SHP77 treated with DMSO at 0.1 percent for 48 hours (cell line): ENCODE measurements at regions not wholly inside any gene's neighbourhood (a gene's known extent, or its start where the extent isn't known, plus 50 kb on each side); places are given as distances from the start of the nearest gene placed in this dataset.
"Not testable (repeated sequence)": the region's sequence is repeated elsewhere in the genome, so short reads cannot be mapped to it uniquely, and the experiment has no call there.

Source experiments
- DNase-seq: peaks from one replicate; lab custom pipeline; 2025; lab: John Stamatoyannopoulos, UW

DNA sequence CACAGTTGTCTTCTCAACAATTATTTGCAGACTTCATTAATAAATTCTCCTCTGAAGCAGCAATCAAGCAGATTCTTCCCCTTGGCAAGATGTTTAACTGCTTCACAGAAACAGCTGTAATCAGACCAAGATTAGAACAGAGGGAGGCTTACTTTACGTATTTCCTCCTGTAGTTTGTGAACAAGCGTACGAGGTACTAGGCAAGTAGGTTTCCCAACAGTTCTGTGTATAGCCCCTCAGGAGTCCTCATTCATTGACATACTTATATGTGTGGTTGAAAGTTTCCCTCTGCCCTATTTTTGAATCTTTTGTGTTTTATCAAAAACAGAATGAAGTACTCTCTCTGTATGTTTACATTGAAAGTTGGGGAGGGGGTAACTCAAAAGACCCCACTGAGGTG, 128.0 kb downstream of the SPATA31D1 start:
- DNase-seq: no peak

DNA sequence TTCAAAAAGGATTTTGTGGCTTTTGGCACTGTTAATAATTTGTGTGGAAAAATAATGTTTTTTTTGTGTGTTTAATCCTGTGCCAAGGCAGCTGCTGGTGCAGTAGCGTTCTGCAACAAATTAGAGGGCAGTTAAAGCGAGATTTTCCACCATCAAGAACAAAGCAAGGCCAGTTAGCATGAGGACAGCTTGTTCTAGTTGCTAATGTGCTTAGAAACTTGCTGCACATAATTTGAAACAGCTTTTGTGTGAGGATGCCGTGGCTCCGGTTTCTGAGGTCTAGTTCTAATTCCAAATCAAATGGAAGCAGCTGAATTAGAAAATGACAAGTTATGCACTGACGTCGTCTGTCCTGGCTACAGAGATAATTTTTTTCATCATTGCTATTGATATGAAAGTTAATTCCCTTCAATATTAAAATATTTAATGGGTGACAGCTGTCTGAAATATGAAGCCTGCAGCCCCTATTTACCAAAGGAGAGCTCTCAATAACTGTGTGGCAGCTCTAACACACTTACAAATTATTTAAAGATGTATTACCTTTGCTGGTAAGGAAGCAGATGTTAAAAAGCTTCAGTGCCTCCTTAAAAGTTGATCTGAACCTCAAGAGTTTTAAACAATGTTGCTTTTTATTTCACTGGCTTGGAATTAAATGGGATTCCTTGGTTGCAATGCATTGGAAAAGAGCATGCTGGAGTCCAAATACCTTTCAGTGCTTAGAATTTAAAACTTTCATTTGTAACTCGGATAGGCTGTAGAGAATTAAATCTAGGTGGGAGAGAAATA, 128.6 kb downstream of the SPATA31D1 start:
- DNase-seq: no peak

DNA sequence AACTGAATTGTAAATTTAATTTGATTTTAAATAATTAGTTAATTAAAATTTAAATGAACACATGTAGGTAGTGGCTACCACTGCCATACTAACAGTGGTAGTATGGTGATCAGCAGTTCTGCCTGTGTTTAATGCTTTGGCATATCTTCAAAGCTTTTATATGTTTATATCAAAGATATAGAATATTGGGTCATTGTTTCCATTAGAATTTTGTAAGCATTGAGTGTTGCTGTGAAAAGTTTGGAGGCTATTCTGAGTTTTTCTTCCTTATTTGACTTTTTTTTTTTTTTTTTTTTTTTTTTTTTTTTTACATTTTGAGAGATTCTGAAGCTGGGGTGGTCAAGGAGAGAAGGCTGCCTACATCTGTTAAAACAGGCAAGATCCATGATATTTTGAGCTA, 134.2 kb downstream of the SPATA31D1 start:
- DNase-seq: no peak

DNA sequence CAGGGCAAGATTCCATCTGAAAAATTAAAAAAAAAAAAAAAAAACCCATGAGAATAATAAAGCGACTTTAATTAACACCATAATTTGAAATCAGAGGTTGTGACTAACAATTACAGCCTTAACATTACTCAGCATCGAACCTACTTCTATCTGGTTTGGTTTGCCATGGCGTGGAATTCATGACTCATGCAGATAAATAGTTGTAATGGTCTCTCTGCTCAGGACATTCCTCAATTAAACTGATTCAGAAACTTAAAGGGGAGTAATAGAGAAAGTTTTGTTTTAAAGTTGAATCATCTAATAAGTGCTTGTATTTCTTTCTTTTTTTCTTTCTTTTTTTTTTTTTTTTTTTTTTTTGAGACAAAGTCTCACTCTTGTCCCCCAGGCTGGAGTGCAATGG, 135.5 kb downstream of the SPATA31D1 start:
- DNase-seq: no peak

DNA sequence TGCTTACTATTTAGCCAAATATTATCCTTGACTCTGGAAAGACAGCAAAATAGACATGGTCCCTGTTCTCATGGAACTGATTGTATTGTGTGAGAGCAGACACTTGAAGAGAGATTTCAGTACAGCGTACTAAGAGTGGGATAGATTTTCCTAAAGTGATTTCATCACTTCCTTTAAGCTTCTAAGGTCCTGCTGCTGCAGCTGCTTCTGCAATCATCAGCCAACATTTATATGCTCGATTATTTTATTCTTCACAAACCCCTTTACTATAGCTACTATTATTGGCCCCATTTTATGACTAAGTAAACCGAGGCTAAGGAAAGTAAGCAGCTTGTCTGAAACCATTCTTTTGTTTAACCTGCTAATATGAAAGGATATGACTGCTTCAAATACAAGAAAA, 137.7 kb downstream of the SPATA31D1 start:
- no peak for DNase-seq

DNA sequence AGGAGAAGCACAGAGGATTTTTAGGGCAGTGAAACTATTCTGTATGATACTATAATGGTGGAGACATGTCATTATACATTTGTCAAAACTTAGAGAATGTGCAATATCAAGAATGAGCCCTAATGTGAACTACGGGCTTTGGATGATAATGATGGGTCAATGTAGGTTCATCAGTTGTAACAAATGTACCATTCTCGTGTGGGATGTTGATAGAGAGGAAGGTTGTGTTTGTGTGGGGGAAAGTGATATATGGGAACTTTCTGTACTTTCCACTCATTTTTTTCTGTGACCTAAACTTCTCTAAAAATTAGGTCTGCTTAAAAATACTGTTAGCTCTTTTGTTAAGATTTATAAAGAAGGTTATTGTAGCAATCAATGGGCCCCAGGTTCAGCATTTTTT, 138.9 kb downstream of the SPATA31D1 start:
- no peak for DNase-seq

DNA sequence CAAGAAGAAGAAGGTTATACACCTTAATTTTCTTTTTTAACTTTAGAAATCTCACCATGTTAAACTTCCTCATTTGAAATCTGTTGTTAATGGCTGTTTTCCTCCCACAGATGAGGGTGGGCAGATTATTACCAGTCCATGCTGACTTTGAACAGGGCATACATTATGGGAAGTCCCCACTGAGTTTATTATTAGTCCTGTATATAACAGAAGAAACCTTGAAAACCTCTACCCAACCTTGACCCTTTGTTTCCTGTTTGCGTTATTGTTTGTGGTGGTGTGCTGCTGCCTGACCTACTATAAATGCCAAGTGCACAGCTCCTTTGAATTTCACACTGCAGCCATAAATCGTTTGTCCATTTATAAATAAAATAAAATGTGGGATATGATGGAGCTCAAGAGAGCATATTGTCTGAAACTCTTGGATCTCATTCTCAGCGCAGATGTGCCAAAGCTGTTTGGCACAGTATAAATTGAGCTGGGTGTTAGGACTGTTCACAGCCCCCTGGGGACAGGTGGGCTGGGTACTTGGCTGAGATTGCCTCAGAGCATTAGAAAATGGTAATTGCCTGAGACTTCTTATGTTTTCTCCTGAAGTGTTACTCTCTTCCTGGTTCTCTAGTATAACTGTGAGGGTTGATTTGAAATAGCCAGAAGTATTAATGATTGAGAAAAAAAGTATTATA, 139.6 kb downstream of the SPATA31D1 start:
- DNase-seq: no peak

DNA sequence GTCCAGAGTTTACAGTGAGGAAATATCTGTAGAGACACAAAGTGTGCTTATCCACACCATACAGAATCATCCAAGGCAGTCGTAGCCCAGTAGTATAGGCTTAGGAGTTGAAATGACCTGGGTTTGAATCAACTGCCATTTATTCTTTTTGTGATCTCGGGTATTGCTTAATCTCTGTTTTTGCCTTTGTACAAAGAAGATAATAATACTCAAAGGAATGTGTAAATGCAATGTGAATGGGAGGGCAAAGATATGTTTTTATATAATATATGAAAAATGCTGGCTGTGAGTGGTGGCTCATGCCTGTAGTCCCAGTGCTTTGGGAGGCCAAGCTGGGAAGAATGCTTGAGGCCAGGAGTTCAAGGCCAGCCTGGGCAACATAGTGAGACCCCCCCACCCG, 141.1 kb downstream of the SPATA31D1 start:
- no peak for DNase-seq

DNA sequence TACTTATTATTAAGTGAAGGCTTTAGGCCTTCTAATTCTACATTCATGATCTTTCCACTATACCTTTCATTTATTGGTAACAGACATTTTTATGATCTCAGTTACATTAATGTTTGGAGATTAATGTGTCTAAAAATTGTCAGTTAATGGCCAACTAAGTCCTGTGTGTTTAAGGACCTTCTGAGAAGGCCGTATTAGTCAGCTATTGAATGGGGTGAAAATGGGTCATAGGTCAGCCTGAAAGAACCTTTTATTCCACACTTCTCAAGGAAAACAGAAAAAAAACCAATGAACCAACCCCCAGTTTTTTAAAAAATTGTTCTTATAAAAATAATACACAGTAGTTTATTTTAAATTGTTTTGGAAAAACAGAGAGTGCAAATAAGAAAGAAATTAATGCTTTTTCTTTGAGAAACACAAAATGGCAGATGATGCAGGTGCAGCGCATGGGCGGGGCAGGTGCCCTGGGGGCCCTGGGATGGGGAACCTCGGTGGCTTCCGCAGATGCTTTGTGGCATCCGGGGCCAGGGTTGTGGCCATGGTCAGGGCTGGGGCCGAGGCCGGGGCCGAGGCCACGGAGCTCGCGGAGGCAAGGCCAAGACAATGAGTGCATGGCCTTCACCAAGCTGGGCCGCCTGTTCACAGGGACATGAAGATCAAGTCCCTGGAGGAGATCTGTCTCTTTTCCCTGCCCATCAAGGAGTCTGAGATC, 141.9 kb downstream of the SPATA31D1 start:
- DNase-seq: no peak

DNA sequence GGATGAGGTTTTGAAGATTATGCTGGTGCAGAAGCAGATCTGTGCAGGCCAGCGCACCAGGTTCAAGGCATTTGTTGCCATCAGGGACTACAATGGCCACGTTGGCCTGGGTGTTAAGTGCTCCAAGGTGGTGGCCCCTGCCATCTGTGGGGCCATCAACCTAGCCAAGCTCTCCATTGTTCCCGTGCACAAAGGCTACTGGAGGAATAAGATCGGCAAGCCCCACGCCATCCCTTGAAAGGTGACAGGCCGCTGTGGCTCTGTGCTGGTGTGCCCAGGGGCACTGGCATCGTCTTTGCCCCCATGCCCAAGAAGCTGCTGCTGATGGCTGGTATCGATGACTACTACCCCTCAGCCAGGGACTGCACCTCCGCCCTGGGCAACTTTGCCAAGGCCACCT, 142.5 kb downstream of the SPATA31D1 start:
- no peak for DNase-seq

DNA sequence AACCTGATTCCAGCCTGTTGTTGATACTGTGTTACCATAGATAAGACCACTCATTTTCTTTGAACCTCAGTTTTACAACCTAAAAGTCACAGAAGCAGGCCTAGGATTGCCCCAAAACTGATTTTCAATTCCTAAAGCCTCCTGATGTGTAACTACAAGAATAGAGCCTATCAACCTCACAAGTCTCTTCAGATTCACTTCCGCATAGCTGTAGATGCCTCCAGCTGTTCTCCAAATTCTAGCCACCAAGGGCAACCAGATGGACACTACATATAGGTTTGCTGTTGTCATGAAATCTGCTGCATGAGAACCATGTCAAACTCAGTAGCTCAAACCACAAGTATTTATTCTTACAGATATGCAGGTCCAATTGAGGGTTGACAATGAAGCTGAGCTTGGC, 143.5 kb downstream of the SPATA31D1 start:
- DNase-seq: no peak

DNA sequence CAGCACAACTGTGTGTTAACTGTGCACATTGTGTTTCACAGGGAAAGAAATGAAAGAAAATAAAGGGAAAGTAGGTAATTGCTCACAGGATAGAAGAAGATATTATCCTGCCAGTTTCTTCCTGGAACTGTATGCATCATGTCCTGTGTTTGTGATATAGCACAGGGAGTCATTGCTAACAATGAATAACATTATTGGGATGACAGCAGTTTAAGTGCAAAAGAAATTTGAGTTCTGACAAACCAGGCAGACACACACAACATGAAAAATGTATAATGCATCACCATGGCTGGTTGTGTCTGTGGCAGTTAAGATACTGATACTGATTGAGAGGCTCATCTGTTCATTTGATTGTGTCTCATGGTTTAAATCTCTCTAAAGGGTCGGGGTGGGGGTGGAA, 145.4 kb downstream of the SPATA31D1 start:
- no peak for DNase-seq

DNA sequence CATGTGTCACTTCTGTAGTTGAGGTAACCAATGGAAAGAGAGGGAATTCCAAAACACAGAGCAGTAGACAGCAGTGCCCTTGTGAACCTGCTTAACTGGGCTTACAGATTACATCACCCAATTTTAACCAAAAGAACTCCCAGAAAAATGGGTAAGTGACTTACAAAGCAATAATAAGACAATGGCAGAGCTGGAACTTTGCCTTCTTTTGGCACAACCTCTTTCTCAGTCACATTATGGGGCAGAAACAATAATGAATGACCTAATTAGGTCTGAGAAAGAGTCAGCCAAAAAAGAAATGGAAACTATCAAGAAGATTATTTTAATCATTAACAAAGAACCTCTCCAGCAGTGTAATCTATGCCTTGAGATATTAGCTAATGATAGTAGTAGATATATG, 146.5 kb downstream of the SPATA31D1 start:
- DNase-seq: no peak

DNA sequence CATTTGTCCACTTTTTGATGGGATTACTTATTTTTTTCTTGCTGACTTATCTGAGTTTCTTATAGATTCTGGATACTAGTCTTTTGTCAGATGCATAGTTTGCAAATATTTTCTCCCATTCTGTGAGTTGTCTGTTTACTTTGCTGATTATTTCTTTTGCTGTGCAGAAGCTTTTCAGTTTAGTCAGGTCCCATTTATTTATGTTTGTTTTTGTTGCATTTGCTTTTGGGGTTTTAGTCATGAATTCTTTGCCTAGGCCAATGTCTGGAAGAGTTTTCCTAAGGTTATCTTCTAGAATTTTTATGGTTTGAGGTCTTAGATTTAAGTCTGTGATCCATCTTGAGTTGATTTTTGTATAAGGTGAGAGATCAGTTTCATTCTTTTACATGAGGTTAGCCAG, 149.5 kb downstream of the SPATA31D1 start:
- not testable (repeated sequence) for DNase-seq

DNA sequence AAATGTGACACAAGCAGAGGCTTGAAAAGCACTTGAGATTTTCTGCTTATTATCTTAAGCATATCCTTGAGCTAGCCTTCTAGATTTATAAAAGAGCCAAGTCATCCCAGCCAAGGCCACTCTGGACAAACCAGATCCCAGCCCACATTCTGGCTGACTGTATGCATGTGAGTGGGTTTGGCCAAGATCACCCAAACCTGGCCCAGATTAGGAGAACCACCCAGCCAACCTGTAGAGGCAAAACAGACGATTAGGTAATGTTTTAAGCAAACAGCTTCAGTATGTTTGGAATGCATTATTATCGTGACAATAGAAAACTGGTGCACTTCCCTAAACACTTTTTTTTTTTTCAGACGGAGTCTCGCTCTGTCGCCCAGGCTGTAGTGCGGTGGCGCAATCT, 151.9 kb downstream of the SPATA31D1 start:
- DNase-seq: no peak

DNA sequence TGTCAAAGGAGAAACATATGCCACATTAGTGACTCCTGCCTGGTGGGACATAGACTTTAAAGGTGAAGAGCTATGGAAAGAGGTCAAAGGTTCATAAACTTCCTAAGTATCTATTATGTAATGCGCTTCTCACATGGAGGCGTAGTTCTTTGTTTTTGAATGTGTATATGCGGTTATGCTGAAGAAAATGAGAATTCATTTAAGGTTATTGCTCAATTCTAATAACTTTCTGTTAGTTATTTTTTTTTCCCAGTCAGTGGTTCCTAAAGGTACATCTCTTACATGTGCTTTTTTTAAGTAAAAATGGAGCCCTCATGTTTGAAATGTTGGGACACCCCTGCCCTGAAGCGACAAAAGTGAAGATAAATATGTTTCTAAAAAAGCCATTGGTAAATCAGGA, 156.2 kb downstream of the SPATA31D1 start:
- no peak for DNase-seq

DNA sequence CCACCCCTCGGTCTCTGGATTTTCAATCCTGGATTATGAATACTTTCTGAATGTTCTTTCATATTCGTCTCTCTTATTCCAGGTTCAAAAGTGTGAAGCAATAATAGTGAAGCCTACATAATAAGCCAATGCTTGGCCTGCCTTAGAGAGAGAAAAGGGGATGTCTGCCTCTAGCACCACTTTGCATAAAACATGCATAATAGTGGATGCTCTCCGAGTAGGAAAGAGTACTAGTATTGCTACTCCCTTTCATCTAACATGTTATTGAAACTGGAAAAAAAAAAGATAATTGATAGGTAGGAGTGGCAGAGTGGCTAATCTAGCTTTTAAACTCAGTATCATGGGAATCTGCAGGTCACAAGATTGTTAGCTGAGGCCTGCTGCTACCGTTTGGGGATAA, 158.1 kb downstream of the SPATA31D1 start:
- DNase-seq: no peak

DNA sequence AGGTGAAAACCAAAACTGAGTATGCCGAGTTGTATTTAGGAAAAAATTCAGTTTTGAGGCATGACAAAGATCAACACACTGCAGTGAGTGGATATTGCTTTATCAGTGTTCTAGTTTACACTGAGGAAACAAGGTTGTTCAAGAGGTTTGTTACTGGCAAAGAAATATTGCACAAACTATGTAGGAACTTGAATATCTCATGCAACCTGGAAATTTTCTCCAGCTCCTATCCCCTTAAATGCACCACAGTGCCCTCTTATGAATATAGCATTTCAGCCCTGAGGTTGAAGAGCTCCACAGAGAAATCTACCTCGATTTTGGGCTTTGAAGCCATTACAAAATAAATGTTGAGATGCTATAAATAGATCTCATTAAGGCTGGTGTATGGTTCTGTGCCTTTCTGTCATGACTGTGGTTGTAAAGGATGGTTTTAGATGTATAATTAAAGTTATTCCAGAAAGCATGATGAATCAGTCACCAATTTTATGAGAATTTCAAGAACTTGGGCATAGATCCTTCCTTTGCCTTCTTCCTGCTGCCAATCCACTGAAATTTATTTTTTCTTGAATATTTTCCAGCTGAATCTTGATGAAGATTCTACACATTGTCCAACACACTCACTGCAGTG, 159.3 kb downstream of the SPATA31D1 start:
- no peak for DNase-seq

DNA sequence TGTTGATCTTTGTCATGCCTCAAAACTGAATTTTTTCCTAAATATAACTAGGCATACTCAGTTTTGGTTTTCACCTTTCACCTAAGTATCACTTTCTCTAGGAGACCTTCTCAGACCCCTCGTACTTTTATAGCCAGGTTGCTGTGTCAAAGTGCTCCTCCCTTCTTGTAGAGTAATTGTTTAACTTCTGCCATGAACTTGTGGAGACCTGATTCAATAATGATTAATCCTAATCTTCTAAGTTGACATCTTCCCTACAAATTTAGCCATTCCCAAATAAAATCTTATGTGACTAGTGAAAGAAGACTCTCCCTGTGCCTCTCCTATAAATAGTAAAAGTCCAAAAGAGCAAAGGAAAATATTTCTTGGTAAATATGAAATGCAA, 159.8 kb downstream of the SPATA31D1 start:
- no peak for DNase-seq

DNA sequence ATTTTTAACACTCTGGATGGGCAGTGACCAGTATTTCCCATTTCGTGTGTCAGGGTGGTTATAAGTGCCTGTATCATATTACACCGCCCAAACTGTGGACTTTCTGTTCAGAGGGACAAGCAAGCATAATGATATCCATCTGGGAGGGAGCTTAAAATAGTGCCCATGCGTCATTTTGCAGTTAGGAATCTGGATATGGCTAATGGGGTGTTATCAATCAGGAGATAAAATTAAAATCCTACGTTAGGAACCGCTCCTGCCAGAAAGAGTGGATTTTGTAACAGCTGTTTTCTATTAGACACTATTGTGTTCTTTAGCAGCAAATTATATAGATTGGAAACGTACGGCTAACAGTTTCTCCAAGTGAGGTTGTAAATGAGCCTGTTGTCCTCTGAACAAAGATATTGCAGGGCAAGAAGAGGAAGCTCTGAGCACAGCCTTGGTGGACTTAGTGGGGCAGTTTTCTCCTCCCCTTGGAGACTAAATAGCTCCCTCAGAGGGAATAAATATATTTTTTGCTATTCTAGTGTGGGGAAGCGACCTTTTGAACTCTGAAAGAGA, 160.4 kb downstream of the SPATA31D1 start:
- DNase-seq: no peak

DNA sequence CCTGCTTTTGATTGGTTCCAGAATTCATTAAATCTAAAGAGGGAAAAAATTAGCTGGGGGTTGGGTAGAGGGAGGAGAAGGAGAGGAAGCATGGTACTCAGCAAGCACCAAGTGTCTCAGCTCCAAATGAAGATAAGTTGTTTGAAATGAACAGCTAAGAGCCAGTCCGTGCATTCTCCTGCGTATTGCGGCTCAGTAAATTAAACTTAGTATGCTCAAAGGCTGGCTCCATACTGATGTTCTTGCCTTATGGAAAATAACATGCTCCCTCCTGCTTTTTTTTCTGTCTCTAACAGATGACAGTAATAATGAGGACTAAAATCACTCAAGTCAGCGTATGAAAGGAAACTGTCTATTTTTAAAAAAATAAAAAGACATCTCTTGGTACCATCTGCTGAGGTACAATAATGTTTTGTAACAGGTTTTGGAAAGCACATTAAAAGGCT, 161.0 kb downstream of the SPATA31D1 start:
- no peak for DNase-seq

DNA sequence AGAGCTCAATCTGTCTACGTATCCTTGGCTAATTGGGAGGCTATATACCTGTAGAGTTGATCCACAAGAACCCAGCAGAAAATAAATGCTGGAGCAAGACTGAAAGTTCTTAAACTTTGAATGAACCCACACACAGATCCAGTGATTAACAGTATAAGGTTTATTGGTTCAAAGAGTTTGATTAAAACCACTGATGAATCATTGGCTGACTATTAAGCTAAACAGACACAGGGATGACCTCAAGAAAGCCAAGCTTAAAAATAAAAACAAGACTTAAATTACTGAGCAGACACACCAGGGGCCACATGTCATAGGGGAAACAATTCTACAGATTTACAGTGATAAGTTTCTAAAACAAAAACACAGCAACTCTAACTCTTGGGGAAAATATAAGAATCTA, 163.6 kb downstream of the SPATA31D1 start:
- no peak for DNase-seq
